NT2/D1 (cell line): ENCODE measurements at regions not wholly inside any gene's neighbourhood (a gene's known extent, or its start where the extent isn't known, plus 50 kb on each side); places are given as distances from the start of the nearest gene placed in this dataset.
"Not testable (repeated sequence)": the region's sequence is repeated elsewhere in the genome, so short reads cannot be mapped to it uniquely, and the experiment has no call there.

Experiments
- DNase-seq: peaks from one replicate; pipeline ENCODE4 v3.0.0-alpha.2; 2011; ENCODE audit warnings: low read depth, low spot score
- H3K27me3 ChIP-seq: 2 replicates; pipeline ENCODE4 v1.6.0; 2011; ENCODE audit warnings: mild to moderate bottlenecking; ENCODE audit not compliant: insufficient read length, insufficient read depth
- H3K36me3 ChIP-seq: 2 replicates; pipeline ENCODE4 v1.6.1; 2011; ENCODE audit warnings: mild to moderate bottlenecking, low read length, mixed read lengths; ENCODE audit not compliant: insufficient read depth, insufficient read length
- H3K4me1 ChIP-seq: 2 replicates; pipeline ENCODE4 v1.5.1; 2011; ENCODE audit not compliant: insufficient read depth, insufficient read length
- H3K4me3 ChIP-seq: 2 replicates; pipeline ENCODE4 v1.5.1; 2011; ENCODE audit warnings: low read depth; ENCODE audit not compliant: insufficient read length
- H3K9ac ChIP-seq: 2 replicates; pipeline ENCODE4 v1.6.0; 2011; ENCODE audit warnings: low read depth; ENCODE audit not compliant: insufficient read length
- H3K9me3 ChIP-seq: 2 replicates; pipeline ENCODE4 v1.5.1; 2011; ENCODE audit warnings: mild to moderate bottlenecking, low read length; ENCODE audit not compliant: insufficient read depth
- SUZ12 ChIP-seq: IDR thresholded peaks from 2 replicates; pipeline ENCODE4 v1.6.1; 2011; ENCODE audit not compliant: insufficient read length, insufficient read depth; ENCODE audit errors: extremely low read depth
- YY1 ChIP-seq: IDR thresholded peaks from 2 replicates; pipeline ENCODE4 v1.6.1; 2011; ENCODE audit not compliant: insufficient read length, insufficient read depth
- ZNF274 ChIP-seq: IDR thresholded peaks from 2 replicates; pipeline ENCODE4 v1.6.1; 2011; ENCODE audit warnings: mild to moderate bottlenecking, low read depth, low read length

DNA sequence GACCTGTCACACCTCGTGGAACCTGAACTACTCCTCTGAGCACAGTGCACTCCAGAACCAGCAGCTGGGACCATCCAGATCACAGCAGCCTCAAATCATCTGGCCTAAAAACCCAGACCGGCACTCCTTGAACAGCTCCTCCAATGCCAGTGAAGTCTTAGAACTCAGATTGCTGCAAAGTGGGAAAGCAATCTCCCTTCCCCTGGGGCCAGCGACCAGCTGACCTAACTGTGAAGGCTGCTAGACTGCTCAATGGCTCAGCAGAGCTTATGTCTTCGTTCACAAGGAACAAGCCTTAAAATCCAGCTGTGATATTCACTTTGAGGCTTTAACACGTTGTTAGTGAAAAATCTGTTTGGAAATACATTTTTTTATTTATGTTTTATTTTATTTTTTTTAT, 243.2 kb downstream of the ANKRD60 start:
- peaks cover 4% of the 10 kb centered on the region for H3K4me1 ChIP-seq
- H3K36me3 ChIP-seq = no peaks in the 10 kb centered on the region
- no peaks in the 10 kb centered on the region for H3K9me3 ChIP-seq
- no peak for DNase-seq
- TF ChIP-seq ZNF274 (no peak), SUZ12 (no peak), YY1 (no peak)
- no peak overlapping the region for H3K9ac ChIP-seq
- H3K4me3 ChIP-seq = no peak overlapping the region
- H3K27me3 ChIP-seq = peaks cover 38% of the 10 kb centered on the region

- Histone ChIP-seq H3K4me1 (peaks cover 6% of the 10 kb centered on the region), H3K27me3 (peaks cover 16% of the 10 kb centered on the region), H3K9me3 (no peaks in the 10 kb centered on the region), H3K9ac (no peak overlapping the region), H3K4me3 (no peak overlapping the region), H3K36me3 (no peaks in the 10 kb centered on the region)
- DNase-seq = no peak
- no peak for TF ChIP-seq ZNF274
- TF ChIP-seq SUZ12 = no peak
- no peak for TF ChIP-seq YY1
Measured at GRCh38 chr20:57983082-57983481, 245.4 kb downstream of the ANKRD60 start.

DNA sequence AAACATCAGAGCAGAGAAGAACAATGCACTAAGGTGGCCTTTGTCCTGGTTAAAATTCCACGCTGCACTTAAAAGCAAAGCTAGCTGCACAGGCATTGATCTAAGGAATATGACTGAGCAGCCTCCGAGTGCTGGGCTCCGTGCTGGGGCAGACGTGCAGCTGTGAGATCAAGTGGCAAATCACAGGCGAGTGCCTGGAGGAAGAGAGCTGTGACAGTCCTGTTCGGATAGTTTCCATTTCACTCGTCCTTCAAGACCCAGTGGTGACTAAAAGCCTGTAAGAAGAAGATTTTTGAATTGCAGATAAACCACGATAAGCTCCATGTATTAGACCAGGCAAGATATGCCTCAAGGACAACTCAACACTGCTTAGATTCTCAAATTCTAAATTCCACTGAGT, 247.9 kb downstream of the ANKRD60 start:
- no peak overlapping the region for H3K9ac ChIP-seq
- TF ChIP-seq YY1 = no peak
- TF ChIP-seq SUZ12 = no peak
- TF ChIP-seq ZNF274 = no peak
- H3K36me3 ChIP-seq = no peaks in the 10 kb centered on the region
- no peaks in the 10 kb centered on the region for H3K9me3 ChIP-seq
- H3K4me1 ChIP-seq = peaks cover 5% of the 10 kb centered on the region
- peaks cover 2% of the 10 kb centered on the region for H3K27me3 ChIP-seq
- no peak for DNase-seq
- no peak overlapping the region for H3K4me3 ChIP-seq

GRCh38 chr20:57977569-57977968, 250.9 kb downstream of the ANKRD60 start:
- TF ChIP-seq YY1 = no peak
- TF ChIP-seq ZNF274 = no peak
- no peak for TF ChIP-seq SUZ12
- Histone ChIP-seq H3K4me3 (no peak overlapping the region), H3K36me3 (no peaks in the 10 kb centered on the region), H3K27me3 (peaks cover 2% of the 10 kb centered on the region), H3K4me1 (peaks cover 4% of the 10 kb centered on the region), H3K9me3 (no peaks in the 10 kb centered on the region), H3K9ac (no peak overlapping the region)
- no peak for DNase-seq

DNA sequence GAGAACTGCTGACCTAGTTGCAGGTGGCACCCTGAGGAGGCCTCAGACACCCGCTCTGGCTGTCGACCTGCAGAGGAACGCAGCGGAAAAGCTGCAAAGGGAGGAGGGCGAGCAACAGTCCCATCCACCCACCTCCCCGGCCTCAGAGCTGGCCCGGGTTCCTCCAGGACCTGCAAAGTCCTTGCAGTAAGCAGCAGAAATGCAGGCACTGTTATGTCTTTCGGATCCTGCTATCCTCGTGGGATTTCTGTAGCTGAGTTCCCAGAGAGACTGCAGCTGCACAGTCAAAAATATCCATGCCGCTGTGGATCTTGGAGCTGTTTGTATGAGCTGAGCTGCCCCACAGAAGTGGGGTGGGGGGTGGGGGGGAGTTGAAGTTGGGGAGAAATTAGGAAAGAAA, 251.3 kb downstream of the ANKRD60 start:
- no peaks in the 10 kb centered on the region for H3K36me3 ChIP-seq
- no peak for DNase-seq
- H3K4me1 ChIP-seq = peaks cover 4% of the 10 kb centered on the region
- H3K9me3 ChIP-seq = no peaks in the 10 kb centered on the region
- no peak for TF ChIP-seq ZNF274
- peaks cover 2% of the 10 kb centered on the region for H3K27me3 ChIP-seq
- no peak overlapping the region for H3K4me3 ChIP-seq
- H3K9ac ChIP-seq = no peak overlapping the region

- Histone ChIP-seq H3K9ac (no peak overlapping the region), H3K36me3 (no peaks in the 10 kb centered on the region), H3K4me3 (no peak overlapping the region), H3K27me3 (no peaks in the 10 kb centered on the region), H3K4me1 (peaks cover 4% of the 10 kb centered on the region), H3K9me3 (no peaks in the 10 kb centered on the region)
- TF ChIP-seq SUZ12 (no peak), YY1 (no peak), ZNF274 (no peak)
- no peak for DNase-seq
Measured at GRCh38 chr20:57974863-57975262, 253.6 kb downstream of the ANKRD60 start.

GRCh38 chr20:57973886-57974285, 254.6 kb downstream of the ANKRD60 start:
- no peak for DNase-seq
- H3K9me3 ChIP-seq = no peaks in the 10 kb centered on the region
- no peak overlapping the region for H3K4me3 ChIP-seq
- no peak for TF ChIP-seq SUZ12
- no peak for TF ChIP-seq ZNF274
- TF ChIP-seq YY1 = no peak
- no peaks in the 10 kb centered on the region for H3K36me3 ChIP-seq
- H3K27me3 ChIP-seq = no peaks in the 10 kb centered on the region
- peaks cover 2% of the 10 kb centered on the region for H3K4me1 ChIP-seq
- no peak overlapping the region for H3K9ac ChIP-seq

DNA sequence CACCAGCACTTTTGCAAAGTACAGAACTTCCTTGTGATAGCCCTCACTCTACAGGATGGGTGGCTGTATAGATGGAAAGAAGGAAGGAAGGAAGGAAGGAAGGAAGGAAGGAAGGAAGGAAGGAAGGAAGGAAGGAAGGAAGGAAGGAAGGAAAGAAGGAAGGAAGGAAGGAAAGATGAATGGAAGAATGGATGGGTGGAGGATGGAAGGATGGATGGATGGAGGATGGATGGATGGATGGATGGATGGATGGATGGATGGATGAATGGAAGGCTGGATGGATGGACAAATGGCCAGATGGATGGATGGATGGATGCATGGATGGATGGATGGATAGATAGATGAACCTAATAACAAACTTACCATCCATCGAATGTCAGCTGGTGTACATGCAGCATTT, 256.9 kb downstream of the ANKRD60 start:
- not testable (repeated sequence) for H3K4me3 ChIP-seq, H3K9me3 ChIP-seq, H3K4me1 ChIP-seq, H3K9ac ChIP-seq, H3K27me3 ChIP-seq, DNase-seq, H3K36me3 ChIP-seq
